Caco-2 (cell line): ENCODE measurements at regions not wholly inside any gene's neighbourhood (a gene's known extent, or its start where the extent isn't known, plus 50 kb on each side); places are given as distances from the start of the nearest gene placed in this dataset.

Experiments
- BruUV-seq: library from RNA; stranded (reverse); fragments of 400-500 nt; replicated peaks from 2 replicates; lab custom pipeline; 2021; lab: Mats Ljungman, UMichigan
- CTCF ChIA-PET: fragments of 300-600 bp; sonication (Branson Sonifier 250); formaldehyde crosslinking; loops from one replicate; lab custom pipeline; 2022; ENCODE audit warnings: antibody characterized with exemption; lab: Charles Lee
- POLR2A ChIA-PET: fragments of 300-600 bp; sonication (Branson Sonifier 250); formaldehyde crosslinking; loops from one replicate; lab custom pipeline; 2022; ENCODE audit warnings: antibody characterized with exemption; lab: Charles Lee
- DNase-seq, 2 experiments: peaks; one replicate each; pipeline versions ENCODE4 v3.0.0 to v3.0.0-alpha.2; 2020 to 2022
- H3K27me3 ChIP-seq: replicated peaks from 2 replicates; pipeline ENCODE4 v1.6.0; 2011; ENCODE audit warnings: low read length; ENCODE audit not compliant: control insufficient read depth, insufficient read depth
- H3K36me3 ChIP-seq: 2 replicates; pipeline ENCODE4 v1.5.1; 2011; ENCODE audit warnings: low read length; ENCODE audit not compliant: control insufficient read depth, insufficient read depth
- H3K4me1 ChIP-seq: fragments of 250-450 bp; sonication (Bioruptor Pico); 2 replicates; pipeline ENCODE4 v1.5.1; 2020; ENCODE audit warnings: mild to moderate bottlenecking
- H3K4me3 ChIP-seq: 2 replicates; pipeline ENCODE4 v1.5.1; 2011; ENCODE audit warnings: low read depth, mild to moderate bottlenecking, control low read depth, low read length
- H3K9me3 ChIP-seq: fragments of 250-450 bp; sonication (Bioruptor Pico); 2 replicates; pipeline ENCODE4 v1.5.1; 2020; ENCODE audit warnings: mild to moderate bottlenecking, moderate library complexity
- H3K27ac Mint-ChIP-seq: one replicate; pipeline ENCODE4 v1.8.0; 2022; ENCODE audit warnings: mixed read lengths; ENCODE audit not compliant: unreplicated experiment
- H3K27me3 Mint-ChIP-seq: one replicate; pipeline ENCODE4 v1.8.0; 2022; ENCODE audit warnings: mixed read lengths; ENCODE audit not compliant: insufficient read depth, unreplicated experiment
- H3K36me3 Mint-ChIP-seq: one replicate; pipeline ENCODE4 v1.8.0; 2022; ENCODE audit warnings: mild to moderate bottlenecking, mixed read lengths; ENCODE audit not compliant: insufficient read depth, unreplicated experiment
- H3K4me1 Mint-ChIP-seq: one replicate; pipeline ENCODE4 v1.8.0; 2022; ENCODE audit warnings: low read depth, mixed read lengths; ENCODE audit not compliant: unreplicated experiment
- H3K4me3 Mint-ChIP-seq: one replicate; pipeline ENCODE4 v1.8.0; 2022; ENCODE audit warnings: mild to moderate bottlenecking, moderate library complexity, mixed read lengths; ENCODE audit not compliant: unreplicated experiment
- H3K9me3 Mint-ChIP-seq: one replicate; pipeline ENCODE4 v1.8.0; 2022; ENCODE audit warnings: mixed read lengths; ENCODE audit not compliant: unreplicated experiment
- intact Hi-C: fragments of 100-400 bp; cut with micrococcal nuclease; formaldehyde crosslinking; loops from one replicate; pipeline ENCODE4 v1.10.0; 2022; ENCODE audit not compliant: unreplicated experiment
- TF ChIP-seq, protein P1 (sequence below), 2 experiments: fragments of 200-600 bp in 1 of 2; IDR thresholded peaks; 1 replicate in 1 of 2; 2 replicates in 1 of 2; pipeline versions ENCODE4 v1.5.1 to v1.8.0; 2011 to 2022; ENCODE audit warnings: antibody characterized with exemption in 1 of 2, control low read depth in 1 of 2, inconsistent platforms in 1 of 2, low read depth in 1 of 2, low read length in 1 of 2, mild to moderate bottlenecking in 1 of 2, moderate library complexity in 1 of 2; ENCODE audit not compliant: insufficient read depth in 1 of 2, severe bottlenecking in 1 of 2, unreplicated experiment in 1 of 2

DNA sequence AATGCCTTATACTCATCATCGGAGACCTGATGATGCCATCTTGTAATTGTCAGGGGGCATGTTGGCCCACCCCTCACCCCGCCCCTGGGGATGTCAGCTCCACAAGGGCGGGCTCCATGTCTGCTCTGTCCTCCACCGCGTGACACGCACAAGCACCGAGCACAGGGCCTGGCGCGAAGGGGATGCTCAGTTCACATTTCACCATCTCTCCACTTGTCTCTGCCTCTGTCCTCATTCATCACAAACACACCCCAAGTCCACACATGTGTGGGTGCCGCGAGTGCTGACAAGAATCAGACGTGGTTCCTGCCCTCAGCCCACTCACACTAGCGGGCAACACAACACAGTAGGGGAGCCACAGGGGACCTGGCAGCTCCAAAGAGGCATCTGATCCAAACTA, 151.2 kb upstream of the PTPN1 start:
- Mint-ChIP-seq H3K36me3 (no peaks in the 10 kb centered on the region), H3K9me3 (no peaks in the 10 kb centered on the region), H3K4me1 (peaks cover 29% of the 10 kb centered on the region), H3K4me3 (no peak overlapping the region), H3K27me3 (no peaks in the 10 kb centered on the region), H3K27ac (no peak overlapping the region)
- Histone ChIP-seq H3K27me3 (no peaks in the 10 kb centered on the region), H3K4me3 (no peak overlapping the region), H3K9me3 (no peaks in the 10 kb centered on the region; the same call in 1 of the 2 replicates), H3K36me3 (no peaks in the 10 kb centered on the region), H3K4me1 (peaks cover 32% of the 10 kb centered on the region)
- intact Hi-C loops, result no loop called here
- no TSS peak for BruUV-seq
- TF ChIP-seq, protein P1, sequence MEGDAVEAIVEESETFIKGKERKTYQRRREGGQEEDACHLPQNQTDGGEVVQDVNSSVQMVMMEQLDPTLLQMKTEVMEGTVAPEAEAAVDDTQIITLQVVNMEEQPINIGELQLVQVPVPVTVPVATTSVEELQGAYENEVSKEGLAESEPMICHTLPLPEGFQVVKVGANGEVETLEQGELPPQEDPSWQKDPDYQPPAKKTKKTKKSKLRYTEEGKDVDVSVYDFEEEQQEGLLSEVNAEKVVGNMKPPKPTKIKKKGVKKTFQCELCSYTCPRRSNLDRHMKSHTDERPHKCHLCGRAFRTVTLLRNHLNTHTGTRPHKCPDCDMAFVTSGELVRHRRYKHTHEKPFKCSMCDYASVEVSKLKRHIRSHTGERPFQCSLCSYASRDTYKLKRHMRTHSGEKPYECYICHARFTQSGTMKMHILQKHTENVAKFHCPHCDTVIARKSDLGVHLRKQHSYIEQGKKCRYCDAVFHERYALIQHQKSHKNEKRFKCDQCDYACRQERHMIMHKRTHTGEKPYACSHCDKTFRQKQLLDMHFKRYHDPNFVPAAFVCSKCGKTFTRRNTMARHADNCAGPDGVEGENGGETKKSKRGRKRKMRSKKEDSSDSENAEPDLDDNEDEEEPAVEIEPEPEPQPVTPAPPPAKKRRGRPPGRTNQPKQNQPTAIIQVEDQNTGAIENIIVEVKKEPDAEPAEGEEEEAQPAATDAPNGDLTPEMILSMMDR (IDR thresholded peaks at IDR 0.05; ENCODE audit: insufficient read depth in 1 of 2, low read depth in 1 of 2, low read length in 1 of 2, severe bottlenecking in 1 of 2, unreplicated experiment in 1 of 2), result no peak
- no peak for DNase-seq
- ChIA-PET POLR2A (no interaction called here), CTCF (no interaction called here)

DNA sequence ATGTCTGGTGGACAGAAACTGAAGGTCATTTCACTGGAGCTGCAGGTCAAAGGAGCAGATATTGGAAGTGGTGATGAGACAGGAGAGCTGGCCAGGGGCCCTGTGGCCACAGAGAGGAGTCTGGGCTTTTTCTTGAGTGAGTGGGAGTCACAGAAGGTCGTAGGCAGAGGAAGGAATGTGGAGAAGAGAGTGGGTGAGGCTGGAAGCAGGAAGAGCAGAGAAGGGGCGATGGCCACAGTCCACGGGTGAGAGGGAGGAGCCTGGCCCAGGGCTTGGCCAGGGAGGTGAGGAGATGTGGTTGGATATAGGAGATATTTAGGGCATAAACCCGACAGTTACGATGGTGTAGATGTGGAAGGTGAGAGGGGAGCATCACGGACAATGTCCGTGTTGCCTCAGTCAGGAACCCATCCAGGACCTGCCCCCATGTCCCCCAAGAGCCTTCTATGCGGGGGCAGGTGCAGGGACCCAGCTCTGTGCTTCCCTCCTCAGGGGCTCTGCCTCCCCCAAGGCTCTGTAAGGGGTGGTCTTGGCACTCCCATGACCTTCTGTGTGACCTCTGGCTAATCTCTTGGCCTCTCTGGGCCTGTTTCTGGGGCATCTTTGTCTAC, 150.5 kb upstream of the PTPN1 start:
- POLR2A ChIA-PET, result no interaction called here
- intact Hi-C loops, result no loop called here

DNA sequence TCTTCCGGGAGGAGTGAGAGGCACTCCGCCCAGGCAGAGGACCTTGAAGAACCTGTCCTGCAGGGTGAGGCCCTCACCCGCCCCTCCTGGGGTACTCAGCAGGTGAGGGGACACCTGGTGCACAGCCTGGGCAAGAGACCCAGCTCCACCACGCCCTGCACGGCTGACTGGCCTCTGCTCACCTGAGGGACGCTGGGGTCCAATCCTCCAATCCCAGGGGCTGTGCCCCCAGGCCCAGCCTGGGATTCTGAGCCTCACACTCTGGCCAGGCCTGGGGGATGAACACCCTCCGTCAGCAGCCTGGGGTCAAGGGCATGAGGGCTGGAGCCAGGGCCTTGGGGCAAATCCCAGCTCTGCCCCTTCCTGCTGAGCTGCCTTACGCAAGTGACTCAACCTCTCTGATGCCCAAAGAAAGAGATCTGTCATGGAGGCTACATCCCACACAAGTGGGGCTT, 149.9 kb upstream of the PTPN1 start:
- H3K27ac Mint-ChIP-seq, result peak overlapping the region; percentile 70
- Histone ChIP-seq H3K36me3 (no peaks in the 10 kb centered on the region), H3K4me3 (no peak overlapping the region), H3K9me3 (no peaks in the 10 kb centered on the region; the same call in 1 of the 2 replicates), H3K27me3 (no peaks in the 10 kb centered on the region), H3K4me1 (peaks cover 25% of the 10 kb centered on the region)
- ChIA-PET POLR2A (no interaction called here), CTCF (no interaction called here)
- BruUV-seq, result no TSS peak
- no peak overlapping the region for H3K4me3 Mint-ChIP-seq
- TF ChIP-seq, protein P1 (IDR thresholded peaks at IDR 0.05; ENCODE audit: insufficient read depth in 1 of 2, low read depth in 1 of 2, low read length in 1 of 2, severe bottlenecking in 1 of 2, unreplicated experiment in 1 of 2), result peak in 1 of 2 experiments; percentile 19
- no peaks in the 10 kb centered on the region for H3K36me3 Mint-ChIP-seq
- DNase-seq, result peak; percentile 86 to 89
- intact Hi-C loops, result no loop called here
- peaks cover 18% of the 10 kb centered on the region for H3K4me1 Mint-ChIP-seq
- H3K27me3 Mint-ChIP-seq, result no peaks in the 10 kb centered on the region
- H3K9me3 Mint-ChIP-seq, result no peaks in the 10 kb centered on the region

More for the DNA sequence above, 150.5 kb upstream of the PTPN1 start:
- Mint-ChIP-seq H3K36me3 (no peaks in the 10 kb centered on the region), H3K27me3 (no peaks in the 10 kb centered on the region), H3K27ac (peak overlapping the region; percentile 70), H3K9me3 (no peaks in the 10 kb centered on the region), H3K4me3 (peak overlapping the region; percentile 6), H3K4me1 (peaks cover 23% of the 10 kb centered on the region)
- H3K4me3 ChIP-seq, result no peak overlapping the region
- TF ChIP-seq, protein P1 (IDR thresholded peaks at IDR 0.05; ENCODE audit: insufficient read depth in 1 of 2, low read depth in 1 of 2, low read length in 1 of 2, severe bottlenecking in 1 of 2, unreplicated experiment in 1 of 2), result no peak
- no peaks in the 10 kb centered on the region for H3K36me3 ChIP-seq
- H3K4me1 ChIP-seq, result peaks cover 31% of the 10 kb centered on the region
- BruUV-seq, result no TSS peak
- no peaks in the 10 kb centered on the region; the same call in 1 of the 2 replicates for H3K9me3 ChIP-seq
- no peak for DNase-seq
- no peaks in the 10 kb centered on the region for H3K27me3 ChIP-seq
- CTCF ChIA-PET, result no interaction called here
